Central memory CD8-positive, alpha-beta T cell (primary cell): ENCODE measurements at regions not wholly inside any gene's neighbourhood (a gene's known extent, or its start where the extent isn't known, plus 50 kb on each side); places are given as distances from the start of the nearest gene placed in this dataset.

Source experiments
- ATAC-seq: fragments of 150-1000 bp; cut with Tn5 transposase; replicated peaks from 2 replicates; pipeline ENCODE4 v1.10.0; 2022; ENCODE audit warnings: mild to moderate bottlenecking, moderate FRiP score, moderate number of reproducible peaks; ENCODE audit not compliant: poor library complexity, severe bottlenecking; ENCODE audit errors: extremely low read depth
- DNase-seq, 2 donors: peaks; one replicate each; pipeline ENCODE4 v3.0.0; 2021; ENCODE audit warnings: low spot score in 2 of 2
- H3K27ac Mint-ChIP-seq: one replicate; pipeline ENCODE4 v1.8.0; 2022; ENCODE audit warnings: low read depth, mild to moderate bottlenecking, moderate library complexity, mixed read lengths
- H3K27me3 Mint-ChIP-seq: one replicate; pipeline ENCODE4 v1.8.0; 2022; ENCODE audit warnings: mixed read lengths
- H3K36me3 Mint-ChIP-seq: one replicate; pipeline ENCODE4 v1.8.0; 2022; ENCODE audit warnings: mild to moderate bottlenecking, moderate library complexity, mixed read lengths; ENCODE audit not compliant: insufficient read depth
- H3K4me1 Mint-ChIP-seq: one replicate; pipeline ENCODE4 v1.8.0; 2022; ENCODE audit warnings: mixed read lengths
- H3K4me3 Mint-ChIP-seq: one replicate; pipeline ENCODE4 v1.8.0; 2022; ENCODE audit warnings: mild to moderate bottlenecking, moderate library complexity, mixed read lengths
- H3K9me3 Mint-ChIP-seq: one replicate; pipeline ENCODE4 v1.8.0; 2022; ENCODE audit warnings: mixed read lengths

GRCh38 chr11:109029927-109030326 is 365.1 kb downstream of the DDX10 start:
- ATAC-seq, result no peak
- Mint-ChIP-seq H3K9me3 (no peaks in the 10 kb centered on the region), H3K4me3 (no peak overlapping the region), H3K4me1 (no peaks in the 10 kb centered on the region), H3K27ac (no peak overlapping the region), H3K27me3 (peaks cover 14% of the 10 kb centered on the region), H3K36me3 (peaks cover 1% of the 10 kb centered on the region)
- no peak for DNase-seq

GRCh38 chr11:109033627-109034338 is 368.9 kb downstream of the DDX10 start:
- Mint-ChIP-seq H3K27ac (no peak overlapping the region), H3K27me3 (peaks cover 14% of the 10 kb centered on the region), H3K4me1 (no peaks in the 10 kb centered on the region), H3K4me3 (no peak overlapping the region), H3K9me3 (no peaks in the 10 kb centered on the region), H3K36me3 (peaks cover 1% of the 10 kb centered on the region)
- DNase-seq (no peak), ATAC-seq (no peak)

GRCh38 chr11:109034339-109034696 is 369.4 kb downstream of the DDX10 start:
- H3K9me3 Mint-ChIP-seq, result no peaks in the 10 kb centered on the region
- no peak overlapping the region for H3K4me3 Mint-ChIP-seq
- no peaks in the 10 kb centered on the region for H3K4me1 Mint-ChIP-seq
- peaks cover 1% of the 10 kb centered on the region for H3K36me3 Mint-ChIP-seq
- ATAC-seq (no peak), DNase-seq (no peak)
- H3K27ac Mint-ChIP-seq, result no peak overlapping the region
- H3K27me3 Mint-ChIP-seq, result peaks cover 14% of the 10 kb centered on the region

- no peak overlapping the region for H3K4me3 Mint-ChIP-seq
- no peaks in the 10 kb centered on the region for H3K4me1 Mint-ChIP-seq
- peaks cover 1% of the 10 kb centered on the region for H3K36me3 Mint-ChIP-seq
- peaks cover 9% of the 10 kb centered on the region for H3K27me3 Mint-ChIP-seq
- H3K27ac Mint-ChIP-seq, result no peak overlapping the region
- DNase-seq (no peak), ATAC-seq (no peak)
- no peaks in the 10 kb centered on the region for H3K9me3 Mint-ChIP-seq
Observed at GRCh38 chr11:109035284-109035683, 370.4 kb downstream of the DDX10 start.

GRCh38 chr11:109036011-109036410 is 371.1 kb downstream of the DDX10 start:
- H3K9me3 Mint-ChIP-seq, result no peaks in the 10 kb centered on the region
- H3K27ac Mint-ChIP-seq, result no peak overlapping the region
- no peaks in the 10 kb centered on the region for H3K4me1 Mint-ChIP-seq
- ATAC-seq (no peak), DNase-seq (no peak)
- H3K27me3 Mint-ChIP-seq, result peaks cover 2% of the 10 kb centered on the region
- no peaks in the 10 kb centered on the region for H3K36me3 Mint-ChIP-seq
- no peak overlapping the region for H3K4me3 Mint-ChIP-seq

- Mint-ChIP-seq H3K9me3 (no peaks in the 10 kb centered on the region), H3K27me3 (no peaks in the 10 kb centered on the region), H3K4me3 (no peak overlapping the region), H3K4me1 (no peaks in the 10 kb centered on the region), H3K27ac (no peak overlapping the region), H3K36me3 (no peaks in the 10 kb centered on the region)
- no peak for ATAC-seq
- DNase-seq, result no peak
Observed at GRCh38 chr11:109037856-109038780, 373.2 kb downstream of the DDX10 start.

- Mint-ChIP-seq H3K36me3 (no peaks in the 10 kb centered on the region), H3K4me1 (no peaks in the 10 kb centered on the region), H3K27me3 (no peaks in the 10 kb centered on the region), H3K9me3 (no peaks in the 10 kb centered on the region), H3K27ac (no peak overlapping the region), H3K4me3 (no peak overlapping the region)
- no peak for DNase-seq
- ATAC-seq, result no peak
Observed at GRCh38 chr11:109039611-109040010, 374.7 kb downstream of the DDX10 start.

- H3K36me3 Mint-ChIP-seq, result no peaks in the 10 kb centered on the region
- H3K4me1 Mint-ChIP-seq, result no peaks in the 10 kb centered on the region
- no peak overlapping the region for H3K4me3 Mint-ChIP-seq
- DNase-seq (no peak), ATAC-seq (no peak)
- no peak overlapping the region for H3K27ac Mint-ChIP-seq
- H3K27me3 Mint-ChIP-seq, result no peaks in the 10 kb centered on the region
- H3K9me3 Mint-ChIP-seq, result no peaks in the 10 kb centered on the region
Observed at GRCh38 chr11:109040303-109040702, 375.4 kb downstream of the DDX10 start.

- ATAC-seq, result no peak
- Mint-ChIP-seq H3K9me3 (no peaks in the 10 kb centered on the region), H3K4me3 (no peak overlapping the region), H3K36me3 (no peaks in the 10 kb centered on the region), H3K4me1 (no peaks in the 10 kb centered on the region), H3K27me3 (no peaks in the 10 kb centered on the region), H3K27ac (no peak overlapping the region)
- DNase-seq, result no peak
Observed at GRCh38 chr11:109041876-109042275, 377.0 kb downstream of the DDX10 start.

GRCh38 chr11:109043315-109043714 is 378.4 kb downstream of the DDX10 start:
- Mint-ChIP-seq H3K36me3 (no peaks in the 10 kb centered on the region), H3K27me3 (no peaks in the 10 kb centered on the region), H3K4me3 (no peak overlapping the region), H3K27ac (no peak overlapping the region), H3K4me1 (no peaks in the 10 kb centered on the region), H3K9me3 (no peaks in the 10 kb centered on the region)
- ATAC-seq (no peak), DNase-seq (no peak)

GRCh38 chr11:109046284-109046992 is 375.6 kb upstream of the C11orf87 start:
- no peak for ATAC-seq
- no peaks in the 10 kb centered on the region for H3K27me3 Mint-ChIP-seq
- no peaks in the 10 kb centered on the region for H3K9me3 Mint-ChIP-seq
- H3K36me3 Mint-ChIP-seq, result no peaks in the 10 kb centered on the region
- H3K4me1 Mint-ChIP-seq, result no peaks in the 10 kb centered on the region
- no peak for DNase-seq
- H3K4me3 Mint-ChIP-seq, result no peak overlapping the region
- H3K27ac Mint-ChIP-seq, result no peak overlapping the region

GRCh38 chr11:109048098-109048497 is 373.9 kb upstream of the C11orf87 start:
- peaks cover 12% of the 10 kb centered on the region for H3K27me3 Mint-ChIP-seq
- H3K4me3 Mint-ChIP-seq, result no peak overlapping the region
- no peaks in the 10 kb centered on the region for H3K36me3 Mint-ChIP-seq
- no peak overlapping the region for H3K27ac Mint-ChIP-seq
- no peak for ATAC-seq
- no peak for DNase-seq
- H3K9me3 Mint-ChIP-seq, result no peaks in the 10 kb centered on the region
- no peaks in the 10 kb centered on the region for H3K4me1 Mint-ChIP-seq
